Endodermal cell (in vitro differentiated cells): ENCODE measurements at regions not wholly inside any gene's neighbourhood (a gene's known extent, or its start where the extent isn't known, plus 50 kb on each side); places are given as distances from the start of the nearest gene placed in this dataset.

ENCODE experiments used
- DNase-seq: peaks from one replicate; pipeline ENCODE4 v3.0.0-alpha.2; 2017
- H3K27ac ChIP-seq: 2 replicates; pipeline ENCODE4 v1.5.1; 2013; ENCODE audit warnings: mild to moderate bottlenecking, low read depth, low read length, moderate library complexity
- H3K27me3 ChIP-seq: 2 replicates; pipeline ENCODE4 v1.6.1; 2013; ENCODE audit warnings: mild to moderate bottlenecking, low read length, moderate library complexity; ENCODE audit not compliant: insufficient read depth, control insufficient read depth, poor library complexity, severe bottlenecking
- H3K36me3 ChIP-seq: 2 replicates; pipeline ENCODE4 v1.7.0; 2013; ENCODE audit warnings: mild to moderate bottlenecking, low read length, moderate library complexity; ENCODE audit not compliant: control insufficient read depth, insufficient read depth
- H3K4me1 ChIP-seq: one replicate; pipeline ENCODE4 v1.7.0; 2013; ENCODE audit warnings: low read length; ENCODE audit not compliant: control insufficient read depth, insufficient read depth
- H3K4me3 ChIP-seq: 2 replicates; pipeline ENCODE4 v1.5.1; 2013; ENCODE audit warnings: mild to moderate bottlenecking, low read length, moderate library complexity
- H3K9ac ChIP-seq: 2 replicates; pipeline ENCODE4 v1.6.1; 2013; ENCODE audit warnings: mild to moderate bottlenecking, low read length, moderate library complexity; ENCODE audit not compliant: poor library complexity, severe bottlenecking; ENCODE audit errors: extremely low read depth
- H3K9me3 ChIP-seq: 2 replicates; pipeline ENCODE4 v1.6.1; 2013; ENCODE audit warnings: mild to moderate bottlenecking, low read length, moderate library complexity; ENCODE audit not compliant: control insufficient read depth
- H3K27ac Mint-ChIP-seq: 2 replicates; pipeline ENCODE4 v1.8.0; 2020; ENCODE audit warnings: mixed read lengths
- H3K27me3 Mint-ChIP-seq: 2 replicates; pipeline ENCODE4 v1.8.0; 2021; ENCODE audit warnings: mild to moderate bottlenecking, mixed read lengths; ENCODE audit not compliant: insufficient read depth
- H3K36me3 Mint-ChIP-seq: 2 replicates; pipeline ENCODE4 v1.8.0; 2020; ENCODE audit warnings: low read depth, mixed read lengths
- H3K4me1 Mint-ChIP-seq: 2 replicates; pipeline ENCODE4 v1.8.0; 2020; ENCODE audit warnings: mixed read lengths
- H3K4me3 Mint-ChIP-seq: 2 replicates; pipeline ENCODE4 v1.8.0; 2020; ENCODE audit warnings: mild to moderate bottlenecking, moderate library complexity, mixed read lengths
- H3K9me3 Mint-ChIP-seq: 2 replicates; pipeline ENCODE4 v1.8.0; 2020; ENCODE audit warnings: mild to moderate bottlenecking, mixed read lengths
- WGBS, 2 experiments: methylation state at CpG; one replicate each; pipeline versions ENCODE4 v1.1.5 to v1.1.7; 2013; ENCODE audit warnings: missing lambda C conversion rate in 2 of 2, mixed read lengths in 1 of 2; ENCODE audit not compliant: insufficient coverage in 1 of 2, insufficient read length in 1 of 2; 5-methylcytosine and 5-hydroxymethylcytosine counted together
- TF ChIP-seq, protein P1 (sequence below): fragments of 200-600 bp; sonication (generic); conservative IDR thresholded peaks from 2 replicates; pipeline ENCODE4 v1.5.0; 2021; ENCODE audit warnings: antibody characterized with exemption, mild to moderate bottlenecking

DNA sequence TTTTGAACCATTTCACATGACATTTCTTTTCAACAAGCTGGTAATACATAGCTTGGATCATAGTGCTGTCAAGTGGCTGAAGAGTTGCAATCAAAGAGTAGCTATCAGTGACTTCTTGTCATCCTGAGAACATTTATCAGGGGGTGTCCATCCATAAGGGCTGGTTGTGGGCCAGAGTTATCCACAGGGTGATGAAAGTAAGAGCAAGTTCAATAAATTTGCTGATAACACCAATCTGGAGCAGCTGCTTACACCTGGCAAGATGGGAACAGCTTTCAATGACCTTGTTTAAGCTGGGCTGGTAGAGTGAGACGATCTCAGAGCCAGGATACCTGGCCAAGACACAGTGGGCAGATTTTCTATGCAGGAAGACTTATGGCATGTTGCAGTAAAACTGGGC lies 96.3 kb upstream of the IMMP2L start:
- H3K9ac ChIP-seq = no peak overlapping the region
- no peak overlapping the region for H3K27ac Mint-ChIP-seq
- WGBS, 2 experiments = 94 to 100% methylated on average over 1 of the region's 1 CpG
- H3K4me1 ChIP-seq = no peaks in the 10 kb centered on the region
- no peaks in the 10 kb centered on the region for H3K36me3 ChIP-seq
- no peak for DNase-seq
- TF ChIP-seq, protein P1, sequence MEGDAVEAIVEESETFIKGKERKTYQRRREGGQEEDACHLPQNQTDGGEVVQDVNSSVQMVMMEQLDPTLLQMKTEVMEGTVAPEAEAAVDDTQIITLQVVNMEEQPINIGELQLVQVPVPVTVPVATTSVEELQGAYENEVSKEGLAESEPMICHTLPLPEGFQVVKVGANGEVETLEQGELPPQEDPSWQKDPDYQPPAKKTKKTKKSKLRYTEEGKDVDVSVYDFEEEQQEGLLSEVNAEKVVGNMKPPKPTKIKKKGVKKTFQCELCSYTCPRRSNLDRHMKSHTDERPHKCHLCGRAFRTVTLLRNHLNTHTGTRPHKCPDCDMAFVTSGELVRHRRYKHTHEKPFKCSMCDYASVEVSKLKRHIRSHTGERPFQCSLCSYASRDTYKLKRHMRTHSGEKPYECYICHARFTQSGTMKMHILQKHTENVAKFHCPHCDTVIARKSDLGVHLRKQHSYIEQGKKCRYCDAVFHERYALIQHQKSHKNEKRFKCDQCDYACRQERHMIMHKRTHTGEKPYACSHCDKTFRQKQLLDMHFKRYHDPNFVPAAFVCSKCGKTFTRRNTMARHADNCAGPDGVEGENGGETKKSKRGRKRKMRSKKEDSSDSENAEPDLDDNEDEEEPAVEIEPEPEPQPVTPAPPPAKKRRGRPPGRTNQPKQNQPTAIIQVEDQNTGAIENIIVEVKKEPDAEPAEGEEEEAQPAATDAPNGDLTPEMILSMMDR = no peak
- no peaks in the 10 kb centered on the region for H3K4me1 Mint-ChIP-seq
- peaks cover 10% of the 10 kb centered on the region for H3K27me3 Mint-ChIP-seq
- no peaks in the 10 kb centered on the region for H3K9me3 Mint-ChIP-seq
- H3K36me3 Mint-ChIP-seq = no peaks in the 10 kb centered on the region
- no peak overlapping the region for H3K4me3 ChIP-seq
- no peak overlapping the region for H3K27ac ChIP-seq
- H3K9me3 ChIP-seq = no peaks in the 10 kb centered on the region
- no peak overlapping the region for H3K4me3 Mint-ChIP-seq
- no peaks in the 10 kb centered on the region for H3K27me3 ChIP-seq

DNA sequence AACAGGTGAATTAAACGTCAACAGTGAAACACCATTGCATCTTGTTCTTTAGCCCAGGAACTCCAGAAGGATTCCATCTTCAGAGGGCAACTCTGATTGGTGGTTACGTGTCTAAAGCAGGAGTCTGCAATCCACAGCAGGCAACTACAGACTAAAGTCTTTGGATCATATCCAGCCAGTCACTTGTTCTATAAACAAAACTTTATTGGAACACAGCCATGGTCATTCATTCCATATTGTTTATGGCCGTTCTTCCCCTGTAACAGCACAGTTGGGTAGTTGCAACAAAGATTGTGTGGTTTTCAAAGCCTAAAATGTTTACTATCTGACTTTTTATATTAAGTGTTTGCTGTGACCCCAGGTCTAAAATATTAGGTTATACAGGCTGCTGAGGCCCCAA lies 94.7 kb upstream of the IMMP2L start:
- TF ChIP-seq, protein P1 = no peak
- H3K27ac Mint-ChIP-seq = no peak overlapping the region
- 76 to 78% methylated on average over 3 of the region's 3 CpGs for WGBS, 2 experiments
- H3K36me3 ChIP-seq = no peaks in the 10 kb centered on the region
- H3K9ac ChIP-seq = no peak overlapping the region
- H3K27me3 ChIP-seq = no peaks in the 10 kb centered on the region
- H3K9me3 ChIP-seq = no peaks in the 10 kb centered on the region
- no peak overlapping the region for H3K27ac ChIP-seq
- H3K4me1 ChIP-seq = no peaks in the 10 kb centered on the region
- H3K9me3 Mint-ChIP-seq = peaks cover 3% of the 10 kb centered on the region
- H3K27me3 Mint-ChIP-seq = peaks cover 10% of the 10 kb centered on the region
- no peak overlapping the region for H3K4me3 ChIP-seq
- no peak overlapping the region for H3K4me3 Mint-ChIP-seq
- DNase-seq = no peak
- no peaks in the 10 kb centered on the region for H3K36me3 Mint-ChIP-seq
- no peaks in the 10 kb centered on the region for H3K4me1 Mint-ChIP-seq

DNA sequence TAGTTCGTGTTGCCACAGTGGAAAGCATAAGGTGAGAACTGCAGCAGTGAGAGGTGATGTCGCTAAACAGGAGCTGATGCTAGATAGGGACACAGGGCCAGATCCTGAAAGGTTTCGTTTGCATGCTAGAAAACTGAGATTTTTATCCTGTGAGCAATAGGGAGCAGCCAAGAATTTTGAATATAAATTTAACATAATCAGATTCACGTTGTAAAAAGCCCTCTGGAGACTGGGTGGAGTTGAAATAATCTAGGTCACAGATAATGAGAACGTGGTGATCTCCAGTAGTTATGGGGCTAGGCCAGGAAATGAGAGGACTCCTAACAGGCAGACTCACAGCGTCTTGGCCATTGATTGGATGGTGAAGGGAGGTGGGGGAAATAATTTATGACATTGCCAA lies 92.1 kb upstream of the IMMP2L start:
- Histone ChIP-seq H3K27me3 (no peaks in the 10 kb centered on the region), H3K4me3 (no peak overlapping the region), H3K4me1 (no peaks in the 10 kb centered on the region), H3K9me3 (no peaks in the 10 kb centered on the region), H3K9ac (no peak overlapping the region), H3K36me3 (no peaks in the 10 kb centered on the region), H3K27ac (no peak overlapping the region)
- no peaks in the 10 kb centered on the region for H3K4me1 Mint-ChIP-seq
- H3K36me3 Mint-ChIP-seq = no peaks in the 10 kb centered on the region
- no peak overlapping the region for H3K27ac Mint-ChIP-seq
- peaks cover 5% of the 10 kb centered on the region for H3K9me3 Mint-ChIP-seq
- no peak for DNase-seq
- 84% methylated on average over 6 of the region's 6 CpGs for WGBS, 2 experiments
- no peak overlapping the region for H3K4me3 Mint-ChIP-seq
- TF ChIP-seq, protein P1 = no peak
- H3K27me3 Mint-ChIP-seq = peaks cover 10% of the 10 kb centered on the region
